ENCODE measurements at regions not wholly inside any gene's neighbourhood (a gene's known extent, or its start where the extent isn't known, plus 50 kb on each side); places are given as distances from the start of the nearest gene placed in this dataset.

- TF ChIP-seq USF2 (IDR thresholded peaks at IDR 0.05; ENCODE audit: borderline replicate concordance, low read depth, low read length): no peak
- no peak for TF ChIP-seq CHD2 (IDR thresholded peaks at IDR 0.05; ENCODE audit: low read length, partially characterized antibody)
These were observed 280.5 kb downstream of the WDR11 start (continued) for GRCh38 chr10:121131426-121132265.

DNA sequence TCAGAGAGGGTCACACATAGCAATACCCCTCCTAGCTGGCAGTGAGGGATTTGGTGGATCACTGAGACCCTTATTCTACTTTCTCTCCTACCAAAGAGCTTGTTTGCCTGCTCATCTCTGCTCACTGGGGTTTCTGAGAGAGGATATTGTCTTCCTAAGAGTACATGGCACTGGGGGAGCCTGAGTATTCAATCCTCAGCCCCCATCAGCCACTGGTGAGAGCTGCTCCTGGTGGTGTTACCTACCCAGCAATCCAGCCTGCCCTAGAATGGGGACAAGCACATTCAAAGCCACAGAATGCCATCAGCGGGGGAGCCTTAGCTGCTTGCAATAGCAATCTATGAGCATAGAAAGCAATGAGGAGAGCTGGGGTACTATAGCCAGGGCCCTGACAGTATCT, 281.1 kb downstream of the WDR11 start:
- Histone ChIP-seq H3K4me1 (ENCODE audit: control insufficient read depth in 1 of 2, insufficient read depth in 2 of 2, low read depth in 1 of 2, low read length in 1 of 2) (no peaks in the 10 kb centered on the region), H3K4me2 (no peak overlapping the region), H3K9ac (no peak overlapping the region), H3K27ac (ENCODE audit: low read depth in 2 of 2, low read length in 1 of 2) (no peak overlapping the region), H3K36me3 (replicated peaks in 1 of 2; ENCODE audit: control insufficient read depth in 1 of 2, insufficient read depth in 2 of 2, low read length in 1 of 2) (no peaks in the 10 kb centered on the region), H3K9me2 (no peaks in the 10 kb centered on the region), H3K27me3 (ENCODE audit: insufficient read depth) (no peaks in the 10 kb centered on the region), H2AFZ (ENCODE audit: low read depth) (no peak overlapping the region), H3F3A (replicated peaks; ENCODE audit: insufficient read depth) (no peaks in the 10 kb centered on the region), H3K9me3 (no peaks in the 10 kb centered on the region; the same call in 1 of the 2 replicates), H3K79me2 (ENCODE audit: insufficient read depth) (no peaks in the 10 kb centered on the region), H4K20me1 (ENCODE audit: insufficient read depth) (no peaks in the 10 kb centered on the region), H3K4me3 (ENCODE audit: low read depth in 2 of 2, low read length in 1 of 2) (no peak overlapping the region)
- TF ChIP-seq CHD2 (IDR thresholded peaks at IDR 0.05; ENCODE audit: low read length, partially characterized antibody) (no peak), ELF1 (IDR thresholded peaks at IDR 0.05) (no peak), FOXM1 (IDR thresholded peaks at IDR 0.05; ENCODE audit: low read depth) (no peak), GABPA (IDR thresholded peaks at IDR 0.05; ENCODE audit: low read depth) (no peak), NFIC (IDR thresholded peaks at IDR 0.05; ENCODE audit: borderline replicate concordance) (no peak), EZH2phosphoT487 (IDR thresholded peaks at IDR 0.05; ENCODE audit: borderline replicate concordance, low read depth) (no peak)
- TF ChIP-seq, protein P1, sequence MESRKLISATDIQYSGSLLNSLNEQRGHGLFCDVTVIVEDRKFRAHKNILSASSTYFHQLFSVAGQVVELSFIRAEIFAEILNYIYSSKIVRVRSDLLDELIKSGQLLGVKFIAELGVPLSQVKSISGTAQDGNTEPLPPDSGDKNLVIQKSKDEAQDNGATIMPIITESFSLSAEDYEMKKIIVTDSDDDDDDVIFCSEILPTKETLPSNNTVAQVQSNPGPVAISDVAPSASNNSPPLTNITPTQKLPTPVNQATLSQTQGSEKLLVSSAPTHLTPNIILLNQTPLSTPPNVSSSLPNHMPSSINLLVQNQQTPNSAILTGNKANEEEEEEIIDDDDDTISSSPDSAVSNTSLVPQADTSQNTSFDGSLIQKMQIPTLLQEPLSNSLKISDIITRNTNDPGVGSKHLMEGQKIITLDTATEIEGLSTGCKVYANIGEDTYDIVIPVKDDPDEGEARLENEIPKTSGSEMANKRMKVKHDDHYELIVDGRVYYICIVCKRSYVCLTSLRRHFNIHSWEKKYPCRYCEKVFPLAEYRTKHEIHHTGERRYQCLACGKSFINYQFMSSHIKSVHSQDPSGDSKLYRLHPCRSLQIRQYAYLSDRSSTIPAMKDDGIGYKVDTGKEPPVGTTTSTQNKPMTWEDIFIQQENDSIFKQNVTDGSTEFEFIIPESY (IDR thresholded peaks at IDR 0.05; ENCODE audit: borderline replicate concordance, low read depth): no peak
- ChIA-PET CTCF (interaction anchor here (1.0 kb wide), 1 partner anchor 11 kb away, joined by 4 read pairs; no protein-coding TSS in a partner anchor), POLR2A (no interaction called here)
- 17% methylated on average over 1 of the region's 1 CpG for WGBS (ENCODE audit: low lambda C conversion rate)
- DNase-seq: no peak

GRCh38 chr10:121133901-121134300, 282.7 kb downstream of the WDR11 start:
- TF ChIP-seq, protein P2, sequence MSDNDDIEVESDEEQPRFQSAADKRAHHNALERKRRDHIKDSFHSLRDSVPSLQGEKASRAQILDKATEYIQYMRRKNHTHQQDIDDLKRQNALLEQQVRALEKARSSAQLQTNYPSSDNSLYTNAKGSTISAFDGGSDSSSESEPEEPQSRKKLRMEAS (IDR thresholded peaks at IDR 0.05; ENCODE audit: low read depth): no peak
- TF ChIP-seq NFIC (IDR thresholded peaks at IDR 0.05; ENCODE audit: borderline replicate concordance) (no peak), MEF2A (IDR thresholded peaks at IDR 0.05; ENCODE audit: borderline replicate concordance, low read depth) (no peak)
- no peaks in the 10 kb centered on the region for H3K36me3 ChIP-seq (replicated peaks in 1 of 2; ENCODE audit: control insufficient read depth in 1 of 2, insufficient read depth in 2 of 2, low read length in 1 of 2)
- no peak overlapping the region for H3K27ac ChIP-seq (ENCODE audit: low read depth in 2 of 2, low read length in 1 of 2)
- WGBS (ENCODE audit: low lambda C conversion rate): 49% methylated on average over 7 of the region's 7 CpGs
- POLR2A ChIA-PET: no interaction called here
- H3K27me3 ChIP-seq (ENCODE audit: insufficient read depth): no peaks in the 10 kb centered on the region
- H3K4me2 ChIP-seq: no peak overlapping the region
- no peaks in the 10 kb centered on the region for H3F3A ChIP-seq (replicated peaks; ENCODE audit: insufficient read depth)
- DNase-seq: no peak
- no peaks in the 10 kb centered on the region for H4K20me1 ChIP-seq (ENCODE audit: insufficient read depth)
- no peaks in the 10 kb centered on the region for H3K4me1 ChIP-seq (ENCODE audit: control insufficient read depth in 1 of 2, insufficient read depth in 2 of 2, low read depth in 1 of 2, low read length in 1 of 2)
- no peaks in the 10 kb centered on the region; the same call in 1 of the 2 replicates for H3K9me3 ChIP-seq
- H3K9me2 ChIP-seq: no peaks in the 10 kb centered on the region
- no peaks in the 10 kb centered on the region for H3K79me2 ChIP-seq (ENCODE audit: insufficient read depth)
- no peak overlapping the region for H3K4me3 ChIP-seq (ENCODE audit: low read depth in 2 of 2, low read length in 1 of 2)
- no peak overlapping the region for H2AFZ ChIP-seq (ENCODE audit: low read depth)
- H3K9ac ChIP-seq: no peak overlapping the region
- CTCF ChIA-PET: interaction anchor here (1.4 kb wide), 1 partner anchor 690 kb away, joined by 3 read pairs; no protein-coding TSS in a partner anchor

Measured in SK-N-SH (cell line).